ENCODE measurements at regions not wholly inside any gene's neighbourhood (a gene's known extent, or its start where the extent isn't known, plus 50 kb on each side); places are given as distances from the start of the nearest gene placed in this dataset.

DNA sequence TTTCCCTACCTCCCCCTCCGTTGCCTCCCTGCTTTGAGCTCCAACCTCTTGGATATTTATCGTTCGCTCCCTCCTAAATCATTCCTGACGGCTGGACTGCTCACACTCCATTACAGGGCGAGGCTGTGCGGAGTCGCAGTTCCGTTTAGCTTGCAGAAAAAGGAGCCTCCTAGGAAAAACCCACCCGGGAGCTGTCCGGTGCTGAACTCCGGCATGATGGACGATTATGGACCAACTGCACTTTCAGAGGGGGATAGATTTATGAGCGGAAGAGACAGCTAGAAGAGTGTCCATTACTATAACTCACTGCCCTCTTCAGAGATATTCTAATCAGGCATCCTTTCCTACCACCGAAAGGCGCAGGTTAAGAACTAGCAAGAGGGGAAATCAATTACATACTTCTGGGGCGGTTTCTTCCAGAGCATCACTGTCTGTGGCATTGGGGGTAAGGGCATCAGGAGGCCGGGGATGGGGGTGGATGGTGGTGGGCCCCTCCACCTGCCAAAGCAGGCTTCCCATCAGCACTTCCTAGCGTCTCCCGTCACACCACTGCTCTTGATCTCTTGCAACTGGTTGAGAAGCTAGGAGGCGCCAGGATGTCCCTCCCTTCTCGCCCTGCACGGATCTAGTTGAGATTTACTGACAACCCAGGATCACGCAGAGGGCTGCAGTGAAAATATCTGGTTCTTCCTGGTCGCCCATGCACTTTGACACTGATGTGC, 251.2 kb downstream of the ENGASE start:
- no peak for DNase-seq (ENCODE audit: low read depth in 2 of 3, low spot score in 1 of 3)

DNA sequence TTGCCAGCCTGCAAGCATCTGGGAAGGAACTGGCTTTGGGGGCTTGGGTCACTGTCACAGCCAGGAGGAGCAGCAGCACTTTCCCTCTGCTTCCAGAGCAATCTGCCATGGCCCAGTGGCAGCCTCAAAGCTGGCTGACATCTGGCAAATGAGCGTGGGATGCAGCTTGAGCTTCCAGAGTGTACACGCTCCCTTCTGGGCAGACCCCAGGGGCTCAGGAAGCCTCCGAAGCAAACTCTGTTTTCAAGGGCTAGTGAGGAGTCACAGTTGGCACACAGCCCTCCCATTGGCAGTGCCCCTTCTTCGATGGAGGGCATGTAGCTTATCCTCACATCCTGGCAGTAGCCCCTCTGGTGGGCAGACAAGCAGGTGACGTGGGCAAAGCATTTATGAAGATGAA, 249.6 kb downstream of the ENGASE start:
- DNase-seq (ENCODE audit: low read depth in 2 of 3, low spot score in 1 of 3), result no peak

DNA sequence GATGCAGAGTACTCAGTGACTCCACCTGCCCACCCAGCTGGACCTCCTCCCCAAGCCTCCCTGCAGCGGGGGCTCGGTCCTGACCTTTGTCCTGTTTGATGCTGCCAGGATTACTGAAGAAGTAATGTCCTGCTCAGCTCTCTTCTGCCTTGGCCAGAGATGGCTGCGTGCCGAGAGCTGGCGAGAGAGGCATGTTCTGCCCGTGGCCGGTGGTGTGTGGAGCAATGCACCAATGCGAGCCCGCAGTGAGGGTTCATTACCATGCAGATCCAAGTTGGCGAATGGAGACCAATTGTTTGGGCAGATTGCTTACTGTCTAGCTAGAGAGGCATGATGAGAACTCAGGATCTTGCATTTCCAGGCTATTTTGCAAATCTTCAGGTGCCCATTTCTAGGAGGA, 248.9 kb downstream of the ENGASE start:
- no peak for DNase-seq (ENCODE audit: low read depth in 2 of 3, low spot score in 1 of 3)

DNA sequence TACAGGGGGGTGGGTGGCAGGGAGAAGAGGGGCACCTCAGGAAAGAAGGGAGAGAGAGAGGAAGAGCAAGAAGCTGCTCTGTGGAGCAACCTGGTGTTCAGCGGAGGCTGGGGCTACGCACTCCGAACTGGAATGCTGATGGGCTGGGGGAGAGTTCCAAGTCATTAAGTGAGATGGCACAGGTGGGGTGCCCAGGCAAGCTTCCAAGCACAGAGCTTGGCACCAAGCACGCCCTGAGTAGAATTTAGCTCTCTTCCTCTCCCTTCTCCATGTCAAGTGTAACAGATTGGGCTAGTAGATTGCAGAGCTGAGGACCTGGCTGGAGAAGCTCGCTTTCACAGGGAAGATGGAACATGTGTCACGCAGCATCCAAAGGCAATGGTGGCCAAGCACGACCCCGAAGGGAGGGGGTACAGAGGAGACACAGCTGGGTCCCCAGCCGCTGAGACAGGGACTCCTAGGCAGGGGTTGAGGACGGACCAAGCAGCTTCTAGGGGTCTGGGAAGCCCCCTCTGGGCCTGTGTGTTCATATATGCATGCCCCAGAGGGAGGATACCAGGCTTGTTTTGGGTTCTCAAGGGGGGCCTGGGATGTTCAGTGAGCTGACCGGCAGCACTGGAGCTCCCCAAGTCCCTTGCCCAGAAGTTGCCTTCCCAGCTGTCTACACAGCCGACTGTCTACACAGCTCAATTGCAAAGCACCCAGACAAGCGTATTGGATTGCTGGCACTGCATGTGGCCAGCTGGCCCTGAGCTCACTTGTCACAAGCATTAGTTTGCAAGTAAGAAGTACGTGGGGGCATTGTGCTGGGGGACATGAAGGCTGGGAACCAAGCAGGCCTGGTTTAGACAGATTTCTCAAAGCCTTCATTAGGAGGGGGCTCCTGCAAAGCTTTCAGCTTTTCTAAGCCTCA, 247.8 kb downstream of the ENGASE start:
- DNase-seq (ENCODE audit: low read depth in 2 of 3, low spot score in 1 of 3), result no peak

DNA sequence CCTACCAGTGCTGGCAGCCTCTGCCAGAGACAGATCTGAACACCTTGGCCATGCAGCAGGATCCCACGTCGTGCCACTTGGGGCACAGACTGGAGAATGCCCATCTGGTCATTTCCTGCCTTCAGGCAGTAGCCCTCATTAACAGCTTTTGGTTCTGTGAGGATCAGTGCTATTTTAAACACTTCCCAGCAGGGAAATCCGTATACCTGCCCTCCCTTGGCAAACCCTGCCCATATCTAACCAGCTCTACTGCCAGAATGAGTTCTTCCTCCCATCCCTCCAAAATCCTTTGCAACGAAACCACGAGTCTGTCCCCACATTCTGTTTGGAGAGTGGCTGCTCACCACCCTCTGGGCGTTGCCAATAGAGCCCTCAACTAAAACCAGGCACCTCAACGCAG, 245.7 kb downstream of the ENGASE start:
- DNase-seq (ENCODE audit: low read depth in 2 of 3, low spot score in 1 of 3), result no peak

DNA sequence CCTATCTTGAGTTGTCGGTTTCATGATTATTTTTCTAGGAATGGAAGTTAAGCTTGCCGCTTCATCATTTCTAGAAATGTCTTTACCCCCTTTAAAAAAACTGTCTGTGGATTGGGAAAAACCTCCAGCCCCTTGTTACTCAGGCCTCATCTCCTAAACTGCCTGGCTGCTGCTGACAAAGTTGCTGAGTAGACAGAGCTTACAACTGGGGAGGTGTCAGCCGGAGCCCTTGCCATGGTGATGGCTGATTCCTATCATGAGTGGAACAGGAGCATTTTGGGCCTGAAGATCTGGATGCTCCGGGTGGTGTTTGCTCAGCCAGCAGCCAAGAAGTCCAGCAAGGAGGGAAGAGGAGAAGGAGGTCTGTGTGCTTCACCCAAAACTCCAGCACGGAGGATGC, 243.3 kb downstream of the ENGASE start:
- DNase-seq (ENCODE audit: low read depth in 2 of 3, low spot score in 1 of 3), result no peak

DNA sequence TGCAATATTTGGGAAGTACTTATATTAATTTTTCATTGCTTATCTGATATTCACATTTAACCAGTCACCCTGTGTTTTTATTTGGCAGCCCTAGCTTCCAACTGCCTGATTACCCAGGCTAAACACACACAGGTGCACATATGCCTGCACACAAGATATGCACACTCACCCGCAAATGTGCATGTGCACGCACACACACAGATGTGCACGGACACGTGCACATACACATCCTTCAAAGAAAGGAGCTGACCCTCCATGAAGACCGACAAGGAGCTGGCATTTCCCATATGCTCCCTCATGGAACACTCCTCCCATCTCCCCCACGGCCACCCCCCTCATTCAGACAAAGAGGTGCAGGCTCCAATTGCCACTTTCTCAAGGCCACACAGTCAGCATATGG, 242.2 kb downstream of the ENGASE start:
- no peak for DNase-seq (ENCODE audit: low read depth in 2 of 3, low spot score in 1 of 3)

DNA sequence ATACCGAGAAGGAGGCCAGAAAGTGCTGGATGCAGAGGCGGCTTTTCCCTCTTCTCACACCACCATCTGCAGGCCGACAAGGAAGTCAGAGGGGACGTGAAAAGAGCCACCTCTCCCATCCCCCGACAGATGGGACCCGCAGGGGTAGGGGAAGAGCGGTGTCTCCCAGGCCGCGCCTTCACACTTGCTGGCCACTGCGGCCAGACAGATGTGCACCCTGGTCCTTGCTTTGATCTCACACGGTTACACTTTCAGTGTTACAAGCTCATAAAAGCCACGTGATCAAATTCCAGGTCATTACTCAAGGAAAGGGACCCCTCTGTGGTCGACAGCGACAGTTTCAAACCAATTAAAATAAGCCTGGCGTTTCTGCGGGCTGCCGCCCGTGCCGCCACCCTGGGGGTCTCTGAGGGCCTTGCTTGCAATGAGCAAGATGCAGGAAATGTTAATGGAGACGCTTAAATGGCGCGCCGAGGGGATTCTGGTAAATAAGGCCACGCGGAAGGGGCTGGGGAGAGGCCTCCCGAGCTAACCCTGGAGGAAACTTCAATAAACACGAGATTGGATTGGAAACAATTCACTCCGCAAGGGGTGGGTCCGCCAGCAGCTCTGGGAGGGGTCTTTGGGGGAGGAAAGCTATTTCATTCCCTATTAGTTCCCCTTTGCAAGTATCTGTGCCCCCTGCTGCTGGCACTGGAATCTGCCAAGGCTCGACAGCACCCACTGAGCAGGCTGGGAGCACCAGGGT, 240.9 kb downstream of the ENGASE start:
- no peak for DNase-seq (ENCODE audit: low read depth in 2 of 3, low spot score in 1 of 3)

DNA sequence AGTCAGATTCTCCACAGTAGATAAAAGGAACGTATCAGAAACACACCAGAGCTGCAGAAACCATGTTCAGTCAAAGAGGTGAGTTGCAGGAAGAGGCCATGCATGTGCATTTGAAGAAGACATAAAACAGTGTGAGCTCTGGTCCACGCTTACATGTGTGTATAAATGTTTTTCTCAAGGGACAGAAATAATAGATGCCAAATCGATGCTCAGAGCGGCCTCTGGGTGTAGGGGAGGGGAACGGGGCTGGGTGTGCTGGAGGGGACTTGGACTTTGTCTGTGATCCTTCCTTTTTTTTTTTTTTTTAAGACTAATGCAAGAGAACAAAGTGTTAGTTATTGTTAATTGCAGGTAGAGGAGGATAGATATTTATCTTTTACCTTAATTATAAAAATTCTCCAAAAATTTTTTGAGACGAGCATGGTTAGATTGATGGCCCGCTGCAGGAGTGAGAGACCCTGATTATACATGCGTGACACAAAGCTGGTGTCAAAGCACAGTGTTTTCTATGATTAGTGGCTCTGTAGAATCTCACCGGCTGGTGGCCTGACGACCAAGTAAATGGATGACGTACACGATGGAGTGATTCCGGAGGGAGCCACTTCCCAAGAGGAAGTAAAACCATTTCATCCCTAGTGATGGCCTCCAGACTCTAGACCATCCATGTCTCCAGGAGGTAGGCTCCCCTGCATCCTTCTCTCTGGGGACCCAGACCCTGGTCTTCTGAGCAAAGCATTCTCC, 240.2 kb downstream of the ENGASE start:
- no peak for DNase-seq (ENCODE audit: low read depth in 2 of 3, low spot score in 1 of 3)

DNA sequence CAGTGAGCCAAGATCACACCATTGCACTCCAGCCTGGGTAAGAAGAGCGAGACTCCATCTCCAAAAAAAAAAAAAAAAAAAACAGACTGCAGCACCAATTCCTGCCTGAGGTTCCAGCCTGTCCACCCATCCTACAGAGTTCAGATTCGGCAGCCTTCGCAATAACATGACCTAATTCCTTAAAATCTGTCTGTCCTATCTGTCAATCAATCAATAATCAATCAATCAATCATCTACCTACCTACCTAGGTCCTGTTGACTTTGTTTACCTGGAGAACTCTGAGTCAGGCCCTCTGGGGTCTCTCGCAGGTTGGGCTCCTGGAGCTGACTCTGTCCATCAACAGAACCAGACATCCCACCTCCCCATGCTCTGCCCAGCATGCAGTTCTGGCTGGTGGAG, 236.7 kb downstream of the ENGASE start:
- DNase-seq (ENCODE audit: low read depth in 2 of 3, low spot score in 1 of 3), result no peak

DNA sequence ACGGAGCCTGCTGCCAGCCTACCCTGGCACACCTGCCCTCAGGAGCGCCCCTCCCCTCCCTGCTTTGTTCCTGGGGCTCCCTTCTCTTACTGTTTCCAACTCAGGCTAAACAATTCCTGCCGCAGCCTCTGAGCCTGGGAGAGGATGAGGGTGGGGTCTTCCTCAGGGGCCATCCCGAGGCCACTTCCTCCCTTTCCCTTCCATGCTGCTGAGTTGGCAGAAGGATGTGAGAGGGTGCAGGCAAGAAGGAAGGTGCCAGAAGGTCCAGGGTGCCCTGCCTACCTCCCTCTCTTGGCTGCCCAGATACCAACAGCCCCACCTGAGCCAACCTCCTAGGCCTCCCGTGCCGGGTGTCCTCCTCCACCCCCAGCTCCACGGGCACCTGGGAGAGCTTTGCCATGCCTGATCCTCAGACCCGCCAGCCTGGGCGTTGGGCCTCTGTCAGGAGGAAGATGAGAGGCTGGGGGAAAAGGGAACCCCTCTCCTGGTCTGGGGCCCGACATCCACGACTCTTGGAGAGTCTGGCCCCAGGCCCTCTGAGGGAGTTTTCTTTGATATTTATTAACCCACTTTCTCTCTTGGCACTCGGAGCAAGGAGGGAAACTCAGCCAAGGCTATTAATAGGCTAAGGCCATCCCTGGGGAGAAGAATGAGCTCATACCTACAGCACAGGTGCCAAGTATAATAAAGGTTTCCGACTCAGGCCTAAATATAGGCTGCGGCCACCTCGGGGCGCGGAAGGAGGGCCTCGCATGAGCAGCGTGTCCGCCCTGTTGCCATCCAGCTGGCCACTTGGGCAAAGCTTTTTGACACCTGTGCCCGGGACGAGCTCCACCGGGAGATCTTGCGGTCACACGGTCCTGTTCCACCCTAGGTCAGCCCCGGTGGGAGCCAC, 232.0 kb downstream of the ENGASE start:
- DNase-seq (ENCODE audit: low read depth in 2 of 3, low spot score in 1 of 3), result no peak

DNA sequence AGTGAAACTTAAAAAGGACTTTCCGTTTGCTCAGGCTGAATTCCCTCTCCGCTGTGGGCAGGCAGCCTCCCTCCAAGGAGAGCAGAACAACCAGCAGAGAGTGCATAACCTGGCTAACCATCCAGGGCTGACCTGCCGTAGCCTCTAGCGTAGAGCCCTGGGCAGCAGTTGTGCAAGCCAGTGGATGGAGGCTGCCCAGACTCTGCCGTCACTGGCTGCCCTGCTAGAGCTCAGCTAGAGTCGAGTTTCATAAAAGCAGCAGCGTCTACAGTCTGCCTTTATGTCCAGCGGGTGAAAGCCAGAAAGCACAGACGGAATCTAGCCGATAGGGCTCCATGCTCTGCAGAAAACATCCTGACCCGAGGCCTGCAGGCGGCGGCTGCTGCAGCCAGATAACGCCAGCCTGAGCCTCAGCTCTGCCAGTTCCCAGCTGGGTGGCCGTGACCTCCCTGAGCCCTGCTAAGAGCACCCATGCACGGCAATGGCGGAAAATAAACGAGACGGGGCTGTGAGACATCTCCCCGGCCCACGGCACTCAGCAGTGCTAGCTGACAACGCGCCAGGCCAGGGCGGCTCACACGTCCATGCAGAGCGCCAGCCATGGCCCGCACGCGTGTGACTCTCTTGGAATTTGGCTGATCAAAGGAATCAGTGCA, 231.3 kb downstream of the ENGASE start:
- DNase-seq (ENCODE audit: low read depth in 2 of 3, low spot score in 1 of 3), result no peak

DNA sequence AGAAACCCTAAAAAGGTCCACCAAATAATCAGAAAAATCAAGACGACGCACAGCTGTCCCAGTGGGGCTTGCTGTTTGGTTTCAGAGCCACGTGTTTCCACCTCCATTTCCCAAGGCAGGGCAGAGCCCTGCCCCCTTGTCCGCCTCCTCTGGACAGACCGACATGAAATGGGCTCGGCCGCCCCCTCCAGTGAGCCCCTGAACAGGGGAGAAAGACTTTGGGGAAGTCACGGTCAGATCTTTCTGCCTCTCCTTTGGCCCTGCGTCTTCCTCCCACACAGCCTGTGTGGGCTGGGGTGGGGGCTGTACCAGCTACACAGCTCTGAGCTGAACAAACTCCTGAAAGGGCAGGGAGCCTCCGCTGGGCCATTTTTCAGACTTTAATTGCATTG, 230.7 kb downstream of the ENGASE start:
- no peak for DNase-seq (ENCODE audit: low read depth in 2 of 3, low spot score in 1 of 3)

DNA sequence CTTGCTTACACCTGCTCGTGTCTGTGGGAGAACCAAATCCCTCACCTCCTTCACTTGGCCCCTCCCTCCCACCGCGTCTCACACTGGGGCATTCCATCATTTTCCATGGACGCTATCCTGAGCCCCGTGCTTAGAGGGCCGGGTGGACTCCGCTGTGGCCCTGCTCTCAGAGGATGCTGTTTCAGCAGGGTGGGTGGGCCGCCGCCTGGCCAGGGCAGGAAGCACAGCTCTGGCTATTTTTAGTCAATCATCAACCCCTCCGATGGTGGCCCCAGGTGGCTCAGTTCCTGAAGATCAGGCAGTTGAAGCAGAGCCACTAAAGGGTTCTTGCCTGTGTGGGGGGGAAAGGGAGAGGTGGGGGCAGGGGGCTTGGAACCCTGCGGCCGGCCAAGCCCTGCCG, 230.3 kb downstream of the ENGASE start:
- DNase-seq (ENCODE audit: low read depth in 2 of 3, low spot score in 1 of 3), result no peak

DNA sequence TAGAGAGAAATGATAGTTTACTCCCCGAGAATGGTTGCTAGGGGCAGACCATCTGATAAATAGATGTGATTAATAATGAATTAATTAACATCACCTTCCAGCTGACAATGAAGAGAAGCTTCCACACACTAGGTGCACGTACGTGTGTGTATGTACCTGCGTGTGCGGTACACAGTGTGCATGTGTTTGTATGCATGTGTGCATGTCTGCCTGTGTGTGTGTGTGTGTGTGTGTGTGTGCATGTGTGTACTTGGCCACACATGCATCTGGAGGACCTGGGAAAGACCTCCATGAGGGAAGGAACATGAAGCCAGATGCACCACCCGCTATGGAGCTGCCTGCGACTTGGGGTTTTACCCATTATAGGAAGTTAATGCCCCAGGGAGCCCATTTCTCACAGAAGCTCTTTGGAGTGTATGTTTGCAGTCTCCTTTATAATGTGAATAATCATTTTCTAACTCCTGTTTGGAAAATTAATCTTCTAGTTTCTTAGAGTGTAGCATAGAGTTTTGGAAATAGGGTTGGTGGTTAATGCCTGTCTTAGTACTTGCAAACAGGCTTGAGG, 229.1 kb downstream of the ENGASE start:
- no peak for DNase-seq (ENCODE audit: low read depth in 2 of 3, low spot score in 1 of 3)

DNA sequence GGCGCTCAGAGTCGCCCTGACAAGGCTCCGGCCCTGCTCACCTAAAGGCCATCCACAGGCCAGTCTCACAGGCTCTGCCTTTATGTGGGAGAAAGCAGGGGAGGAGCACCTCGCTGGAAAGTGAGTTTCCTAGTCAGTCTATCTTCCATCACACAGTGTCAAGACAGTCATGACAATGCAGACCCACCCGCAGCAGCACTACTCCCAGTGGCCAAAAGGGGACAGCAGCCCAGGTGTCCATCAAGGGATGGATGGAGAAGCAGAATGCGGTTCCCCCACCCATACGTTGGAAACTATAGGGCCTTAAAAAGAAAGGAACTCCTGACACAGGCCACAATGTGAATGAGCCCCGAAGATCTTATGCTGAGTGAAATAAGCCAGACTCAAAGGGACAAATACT, 226.8 kb downstream of the ENGASE start:
- DNase-seq (ENCODE audit: low read depth in 2 of 3, low spot score in 1 of 3), result no peak

DNA sequence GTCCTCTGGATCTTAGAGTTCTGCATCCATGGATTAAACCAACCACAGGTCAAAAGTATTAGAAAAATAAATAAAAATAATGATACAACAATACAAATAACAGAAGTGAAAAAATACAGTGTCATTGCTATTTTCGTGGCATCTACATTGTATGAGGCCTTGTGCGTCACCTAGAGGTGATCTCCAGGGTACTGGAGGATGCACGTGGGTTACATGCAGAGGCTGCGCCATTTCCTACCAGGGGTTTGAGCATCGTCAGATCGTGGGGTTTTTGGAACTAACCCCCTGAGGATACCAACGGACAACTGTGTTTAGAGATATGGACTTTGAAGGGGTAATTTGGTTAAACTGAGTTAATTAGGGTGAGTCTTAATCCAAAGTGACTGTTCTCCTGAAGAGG, 224.7 kb downstream of the ENGASE start:
- no peak for DNase-seq (ENCODE audit: low read depth in 2 of 3, low spot score in 1 of 3)

DNA sequence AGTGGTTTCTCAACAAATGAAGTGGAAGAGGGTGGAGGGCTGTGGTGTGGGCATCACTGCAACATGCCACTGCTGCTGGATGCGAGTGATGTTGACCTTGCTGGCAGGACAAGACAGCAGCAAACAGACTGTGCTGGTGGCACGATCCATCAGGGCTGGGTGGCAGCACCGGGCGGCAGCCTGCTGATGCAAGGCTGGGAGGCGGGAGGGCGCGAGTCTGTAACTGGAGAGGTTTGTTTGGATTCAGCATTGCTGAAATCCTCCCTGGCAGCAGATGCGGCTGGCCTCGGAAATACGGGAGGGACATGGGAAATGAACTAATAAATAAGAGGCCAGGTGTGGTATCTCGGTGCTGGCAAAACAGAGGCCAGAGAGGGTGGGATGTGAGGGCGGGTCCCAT, 224.2 kb downstream of the ENGASE start:
- DNase-seq (ENCODE audit: low read depth in 2 of 3, low spot score in 1 of 3), result no peak

DNA sequence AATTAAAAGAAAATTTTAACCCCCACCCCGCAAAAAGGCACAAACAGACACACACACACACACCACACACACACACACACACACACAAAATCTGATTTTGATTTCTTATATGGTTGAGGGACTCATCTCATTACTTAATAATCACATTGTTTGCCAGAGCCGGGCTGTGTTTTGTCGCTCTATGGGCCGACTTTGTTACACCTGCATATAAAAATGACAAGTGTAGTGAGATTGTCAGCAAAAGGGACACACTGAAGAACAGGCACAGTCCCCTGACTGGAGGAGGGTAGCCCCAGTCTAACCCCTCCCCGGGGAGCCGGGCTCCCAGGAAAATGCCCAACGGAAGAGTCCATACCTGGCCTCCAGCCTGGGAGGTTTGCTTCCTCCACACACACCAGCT, 221.6 kb downstream of the ENGASE start:
- DNase-seq (ENCODE audit: low read depth in 2 of 3, low spot score in 1 of 3), result no peak

Measured in stimulated activated CD4-positive, alpha-beta T cell treated with anti-CD3 and anti-CD28 coated beads, Interleukin-12 subunit alpha, Interleukin-12 subunit beta, amount 100 ng/mL, for 48 hours (primary cell).